ENCODE measurements at regions not wholly inside any gene's neighbourhood (a gene's known extent, or its start where the extent isn't known, plus 50 kb on each side); places are given as distances from the start of the nearest gene placed in this dataset.

- no peak for TF ChIP-seq CTCF (IDR thresholded peaks at IDR 0.05)
- no peak for TF ChIP-seq EZH2 (IDR thresholded peaks at IDR 0.05; ENCODE audit: borderline replicate concordance, insufficient read depth, low read depth, low read length, poor library complexity, severe bottlenecking)
These were observed 354.7 kb downstream of the EIPR1 start for GRCh38 chr2:3022841-3023372.
